IPS DF 6.9 (cell line): ENCODE measurements at regions not wholly inside any gene's neighbourhood (a gene's known extent, or its start where the extent isn't known, plus 50 kb on each side); places are given as distances from the start of the nearest gene placed in this dataset.

Experiments used
- DNase-seq: peaks from one replicate; pipeline ENCODE4 v3.0.0-alpha.2; 2013; ENCODE audit warnings: low read depth, low spot score
- H3K27ac ChIP-seq: one replicate; pipeline ENCODE4 v1.5.1; 2013; ENCODE audit warnings: low read length, control low read depth
- H3K27me3 ChIP-seq: 2 replicates; pipeline ENCODE4 v1.6.1; 2013; ENCODE audit warnings: mild to moderate bottlenecking, low read length; ENCODE audit not compliant: control insufficient read depth, insufficient read depth
- H3K36me3 ChIP-seq: 2 replicates; pipeline ENCODE4 v1.6.1; 2013; ENCODE audit warnings: low read length; ENCODE audit not compliant: control insufficient read depth, insufficient read depth
- H3K4me1 ChIP-seq: 2 replicates; pipeline ENCODE4 v1.6.1; 2013; ENCODE audit warnings: low read length; ENCODE audit not compliant: control insufficient read depth, insufficient read depth
- H3K4me3 ChIP-seq: 2 replicates; pipeline ENCODE4 v1.5.1; 2013; ENCODE audit warnings: mild to moderate bottlenecking, low read length
- H3K9me3 ChIP-seq: 2 replicates; pipeline ENCODE4 v1.6.1; 2013; ENCODE audit warnings: low read length, inconsistent platforms; ENCODE audit not compliant: control insufficient read depth, insufficient read depth
- WGBS: extraction: QIAGEN DNeasy Blood & Tissue Kit; methylation state at CpG from one replicate; pipeline ENCODE4 v1.1.7; 2013; ENCODE audit warnings: mixed read lengths, missing lambda C conversion rate; ENCODE audit not compliant: insufficient read length, insufficient coverage; 5-methylcytosine and 5-hydroxymethylcytosine counted together

GRCh38 chr6:150766201-150766997, 99.1 kb upstream of the MTHFD1L start:
- H3K4me1 ChIP-seq = no peaks in the 10 kb centered on the region
- H3K27ac ChIP-seq = no peak overlapping the region
- no CpG with 5 or more reads among the region's 7 CpGs for WGBS
- no peak overlapping the region for H3K4me3 ChIP-seq
- DNase-seq = no peak
- no peaks in the 10 kb centered on the region for H3K9me3 ChIP-seq
- no peaks in the 10 kb centered on the region for H3K27me3 ChIP-seq
- no peaks in the 10 kb centered on the region for H3K36me3 ChIP-seq

GRCh38 chr6:150767161-150767560, 98.3 kb upstream of the MTHFD1L start:
- Histone ChIP-seq H3K9me3 (no peaks in the 10 kb centered on the region), H3K27me3 (no peaks in the 10 kb centered on the region), H3K36me3 (no peaks in the 10 kb centered on the region), H3K4me3 (no peak overlapping the region), H3K4me1 (no peaks in the 10 kb centered on the region), H3K27ac (no peak overlapping the region)
- no peak for DNase-seq
- no CpG with 5 or more reads among the region's 2 CpGs for WGBS

DNA sequence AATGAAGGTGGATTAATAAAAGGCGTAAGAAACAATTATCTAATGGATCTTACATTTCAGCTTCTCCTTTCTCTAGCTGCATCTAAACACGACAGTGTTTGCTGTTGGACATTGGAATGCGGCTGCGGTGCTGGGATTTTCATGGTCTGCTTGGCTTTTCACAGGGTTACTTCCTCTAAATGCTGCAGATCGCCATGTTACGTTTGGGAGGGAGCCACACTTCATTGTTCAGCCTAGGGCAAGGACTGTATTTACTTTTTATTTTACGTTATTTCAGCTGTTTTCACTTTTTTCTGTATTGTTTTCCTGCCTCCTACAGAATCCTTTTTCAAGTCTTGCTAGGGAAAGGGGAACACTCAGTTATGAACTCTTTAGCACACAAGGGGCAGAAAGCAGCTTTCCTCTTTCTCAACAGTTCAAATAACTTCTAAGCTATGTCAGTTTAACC, 97.9 kb upstream of the MTHFD1L start:
- H3K4me3 ChIP-seq = no peak overlapping the region
- no peaks in the 10 kb centered on the region for H3K27me3 ChIP-seq
- no peak for DNase-seq
- no peak overlapping the region for H3K27ac ChIP-seq
- no peaks in the 10 kb centered on the region for H3K4me1 ChIP-seq
- no peaks in the 10 kb centered on the region for H3K36me3 ChIP-seq
- H3K9me3 ChIP-seq = no peaks in the 10 kb centered on the region
- no CpG with 5 or more reads among the region's 7 CpGs for WGBS

GRCh38 chr6:150770637-150771036, 94.9 kb upstream of the MTHFD1L start:
- no CpG with 5 or more reads among the region's 3 CpGs for WGBS

GRCh38 chr6:150773969-150774368, 91.5 kb upstream of the MTHFD1L start:
- H3K4me3 ChIP-seq = no peak overlapping the region
- H3K4me1 ChIP-seq = no peaks in the 10 kb centered on the region
- H3K27me3 ChIP-seq = no peaks in the 10 kb centered on the region
- DNase-seq = no peak
- H3K27ac ChIP-seq = no peak overlapping the region
- H3K36me3 ChIP-seq = no peaks in the 10 kb centered on the region
- WGBS = no CpG with 5 or more reads among the region's 1 CpG
- H3K9me3 ChIP-seq = no peaks in the 10 kb centered on the region

More at GRCh38 chr6:150770637-150771036, 94.9 kb upstream of the MTHFD1L start:
- no peak overlapping the region for H3K4me3 ChIP-seq
- no peaks in the 10 kb centered on the region for H3K9me3 ChIP-seq
- DNase-seq = no peak
- H3K27ac ChIP-seq = no peak overlapping the region
- H3K27me3 ChIP-seq = no peaks in the 10 kb centered on the region
- no peaks in the 10 kb centered on the region for H3K36me3 ChIP-seq
- H3K4me1 ChIP-seq = no peaks in the 10 kb centered on the region

DNA sequence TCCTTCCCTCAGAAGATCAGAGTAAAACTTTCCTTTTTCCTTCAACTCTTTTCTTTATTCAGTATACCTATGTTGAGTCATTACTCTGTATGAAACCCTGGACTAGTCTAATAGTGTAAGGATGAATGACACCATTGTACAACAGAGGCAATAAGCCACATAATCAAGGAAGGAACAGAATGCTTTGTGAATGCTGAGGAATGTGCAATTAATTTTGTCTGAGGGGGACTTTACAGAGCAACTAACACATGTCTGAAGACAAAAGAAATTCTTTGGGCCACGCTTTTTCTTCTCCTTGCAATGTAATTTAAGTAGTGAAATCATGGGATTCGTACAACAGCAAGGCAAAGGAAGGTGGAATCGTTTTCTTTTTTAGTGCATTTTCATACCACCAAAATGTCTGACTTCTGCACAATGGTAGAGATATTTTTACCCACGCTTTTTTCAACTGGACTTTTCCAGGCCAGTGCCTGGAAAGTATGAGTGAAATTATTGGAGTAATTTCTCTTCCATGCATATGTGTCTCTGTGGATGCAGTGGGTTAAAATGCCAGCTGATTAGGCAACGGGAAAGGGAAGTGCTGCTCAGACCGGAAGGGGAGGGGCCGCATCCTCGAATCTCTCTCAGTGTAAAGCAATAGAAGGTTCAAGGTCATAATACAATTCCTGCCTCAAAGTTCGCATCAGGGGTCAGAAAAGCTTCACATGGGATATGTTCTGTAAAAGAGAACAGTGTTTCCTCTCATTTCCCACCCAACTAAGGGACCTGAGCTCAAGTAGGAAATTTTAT, 89.9 kb upstream of the MTHFD1L start:
- no peaks in the 10 kb centered on the region for H3K9me3 ChIP-seq
- DNase-seq = no peak
- no peak overlapping the region for H3K27ac ChIP-seq
- no CpG with 5 or more reads among the region's 9 CpGs for WGBS
- H3K4me3 ChIP-seq = no peak overlapping the region
- no peaks in the 10 kb centered on the region for H3K36me3 ChIP-seq
- no peaks in the 10 kb centered on the region for H3K27me3 ChIP-seq
- no peaks in the 10 kb centered on the region for H3K4me1 ChIP-seq

DNA sequence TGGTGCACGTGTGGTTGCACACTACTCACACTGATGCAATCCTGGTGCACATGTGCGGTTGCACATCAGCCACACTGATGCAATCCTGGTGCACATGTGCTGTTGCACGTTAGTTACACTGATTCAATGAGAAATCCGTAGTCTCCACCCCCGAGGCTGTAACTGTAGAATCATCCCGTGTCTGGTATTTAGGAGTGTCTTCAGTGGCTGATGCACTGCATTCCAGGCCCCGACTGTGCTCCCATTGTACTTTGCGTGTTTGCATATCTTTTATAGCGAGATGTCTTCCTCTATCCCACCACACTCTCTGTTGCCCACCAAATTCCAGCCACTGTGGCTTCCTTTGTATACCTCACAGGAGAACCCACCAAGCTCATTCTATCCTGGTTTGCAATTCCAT, 87.8 kb upstream of the MTHFD1L start:
- no peak for DNase-seq
- no peaks in the 10 kb centered on the region for H3K27me3 ChIP-seq
- WGBS = no CpG with 5 or more reads among the region's 9 CpGs
- H3K36me3 ChIP-seq = no peaks in the 10 kb centered on the region
- H3K4me3 ChIP-seq = no peak overlapping the region
- no peaks in the 10 kb centered on the region for H3K4me1 ChIP-seq
- H3K27ac ChIP-seq = no peak overlapping the region
- no peaks in the 10 kb centered on the region for H3K9me3 ChIP-seq

- Histone ChIP-seq H3K27me3 (no peaks in the 10 kb centered on the region), H3K4me1 (no peaks in the 10 kb centered on the region), H3K36me3 (no peaks in the 10 kb centered on the region), H3K4me3 (no peak overlapping the region), H3K9me3 (no peaks in the 10 kb centered on the region), H3K27ac (no peak overlapping the region)
- no peak for DNase-seq
- WGBS = no CpG with 5 or more reads among the region's 2 CpGs
Observed at GRCh38 chr6:150783813-150784212, 81.7 kb upstream of the MTHFD1L start.

- Histone ChIP-seq H3K27me3 (no peaks in the 10 kb centered on the region), H3K36me3 (no peaks in the 10 kb centered on the region), H3K27ac (no peak overlapping the region), H3K9me3 (no peaks in the 10 kb centered on the region), H3K4me1 (no peaks in the 10 kb centered on the region), H3K4me3 (no peak overlapping the region)
- no CpG with 5 or more reads among the region's 7 CpGs for WGBS
- DNase-seq = no peak
Observed at GRCh38 chr6:150787429-150787828, 78.1 kb upstream of the MTHFD1L start.

DNA sequence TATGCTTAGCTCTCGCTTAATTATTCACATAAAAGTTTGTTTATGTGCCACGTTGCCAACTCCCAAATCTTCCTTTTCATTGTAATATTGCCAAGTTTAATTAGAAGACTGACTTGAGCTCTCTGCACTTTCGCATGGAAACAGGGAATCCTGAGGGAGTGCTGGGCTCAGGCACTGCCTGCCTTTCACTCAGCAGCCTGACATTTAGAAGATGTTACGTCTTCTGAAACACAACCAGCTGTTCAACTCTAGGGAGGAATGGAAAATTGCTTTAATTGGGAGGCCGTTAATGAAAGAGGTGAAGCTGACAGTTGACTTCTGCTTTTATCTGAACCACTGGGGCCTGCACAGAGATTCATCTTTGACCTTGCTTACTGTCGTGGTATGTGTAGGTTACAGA, 77.4 kb upstream of the MTHFD1L start:
- Histone ChIP-seq H3K9me3 (no peaks in the 10 kb centered on the region), H3K27ac (no peak overlapping the region), H3K27me3 (no peaks in the 10 kb centered on the region), H3K4me1 (no peaks in the 10 kb centered on the region), H3K4me3 (no peak overlapping the region), H3K36me3 (no peaks in the 10 kb centered on the region)
- DNase-seq = no peak
- whole genome bisulfite sequencing = no CpG with 5 or more reads among the region's 6 CpGs
